ENCODE measurements at regions not wholly inside any gene's neighbourhood (a gene's known extent, or its start where the extent isn't known, plus 50 kb on each side); places are given as distances from the start of the nearest gene placed in this dataset.
A peak's percentile ranks its signal among the peaks of the same experiment; 100 is the strongest.

DNA sequence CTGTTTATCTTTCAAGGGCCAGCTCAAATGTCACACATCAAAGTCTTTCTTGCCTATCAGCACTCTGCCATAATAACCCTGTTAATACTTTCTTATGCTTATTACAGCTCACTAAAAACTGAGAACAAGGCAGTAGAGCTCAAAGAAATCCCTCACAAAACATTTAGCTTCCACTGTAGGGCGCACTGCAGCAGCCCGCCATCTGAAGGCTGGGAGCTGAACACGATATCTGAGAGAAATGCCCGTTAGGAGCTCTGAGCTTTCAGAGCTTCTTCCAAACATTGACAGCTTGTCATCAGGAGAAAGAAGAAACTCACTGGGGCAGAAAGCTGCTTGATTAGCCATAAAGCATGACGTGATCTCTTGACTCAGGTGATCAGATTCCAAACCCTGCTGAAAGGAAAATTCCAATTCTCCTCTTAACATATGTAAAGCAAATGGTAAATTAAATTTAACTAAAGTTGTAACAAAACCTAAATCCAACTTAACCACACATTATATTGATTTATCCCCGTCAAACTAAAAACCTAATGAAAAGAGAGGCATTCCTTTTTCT lies 175.7 kb downstream of the C12orf50 start:
- DNase-seq = no peak
- H3K4me1 Mint-ChIP-seq (ENCODE audit: low read depth, unreplicated experiment) = no peaks in the 10 kb centered on the region
- no peak for TF ChIP-seq CTCF (IDR thresholded peaks at IDR 0.05; ENCODE audit: unreplicated experiment)
- CTCF ChIA-PET = no interaction called here
- intact Hi-C loops (cut with micrococcal nuclease; ENCODE audit: unreplicated experiment) = no loop called here
- H3K27ac Mint-ChIP-seq (ENCODE audit: unreplicated experiment) = no peak overlapping the region
- H3K27me3 Mint-ChIP-seq (ENCODE audit: unreplicated experiment) = no peaks in the 10 kb centered on the region
- no TSS peak for BruUV-seq (replicated peaks)
- H3K4me3 Mint-ChIP-seq (ENCODE audit: low read depth, unreplicated experiment) = no peak overlapping the region
- peaks cover 2% of the 10 kb centered on the region for H3K9me3 Mint-ChIP-seq (ENCODE audit: low read depth, unreplicated experiment)
- H3K36me3 Mint-ChIP-seq (ENCODE audit: insufficient read depth, unreplicated experiment) = no peaks in the 10 kb centered on the region

DNA sequence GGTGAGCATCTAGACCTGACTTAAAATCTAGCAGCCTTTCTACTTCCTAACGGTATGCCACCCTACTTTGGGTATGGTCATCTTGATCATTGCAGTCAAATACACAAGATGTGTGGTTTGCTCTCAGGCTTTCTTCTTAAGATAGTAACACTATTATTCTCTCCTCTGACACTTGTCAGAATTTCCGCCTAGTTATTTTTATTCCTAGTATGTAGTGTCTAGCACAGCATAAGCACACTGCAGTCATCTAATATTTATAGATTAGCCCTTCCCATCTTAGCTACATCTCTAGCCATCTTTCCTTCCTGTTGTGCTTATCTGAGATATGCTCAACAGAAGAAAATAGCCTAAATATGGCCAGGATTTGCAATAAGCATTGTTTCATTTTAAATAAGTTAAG lies 180.1 kb downstream of the C12orf50 start:
- CTCF ChIA-PET = interaction anchor here (0.5 to 1.0 kb wide), 2 partner anchors 13 to 161 kb away, joined by 3 to 6 read pairs; no protein-coding TSS in a partner anchor
- Mint-ChIP-seq H3K36me3 (ENCODE audit: insufficient read depth, unreplicated experiment) (no peaks in the 10 kb centered on the region), H3K27me3 (ENCODE audit: unreplicated experiment) (no peaks in the 10 kb centered on the region), H3K4me1 (ENCODE audit: low read depth, unreplicated experiment) (peaks cover 8% of the 10 kb centered on the region), H3K4me3 (ENCODE audit: low read depth, unreplicated experiment) (no peak overlapping the region), H3K27ac (ENCODE audit: unreplicated experiment) (no peak overlapping the region), H3K9me3 (ENCODE audit: low read depth, unreplicated experiment) (peaks cover 2% of the 10 kb centered on the region)
- no peak for DNase-seq
- no peak for TF ChIP-seq CTCF (IDR thresholded peaks at IDR 0.05; ENCODE audit: unreplicated experiment)
- intact Hi-C loops (cut with micrococcal nuclease; ENCODE audit: unreplicated experiment) = loop anchor here (2.0 to 10.0 kb wide), 6 partner anchors 103 to 1894 kb away; no protein-coding TSS in a partner anchor
- no TSS peak for BruUV-seq (replicated peaks)

DNA sequence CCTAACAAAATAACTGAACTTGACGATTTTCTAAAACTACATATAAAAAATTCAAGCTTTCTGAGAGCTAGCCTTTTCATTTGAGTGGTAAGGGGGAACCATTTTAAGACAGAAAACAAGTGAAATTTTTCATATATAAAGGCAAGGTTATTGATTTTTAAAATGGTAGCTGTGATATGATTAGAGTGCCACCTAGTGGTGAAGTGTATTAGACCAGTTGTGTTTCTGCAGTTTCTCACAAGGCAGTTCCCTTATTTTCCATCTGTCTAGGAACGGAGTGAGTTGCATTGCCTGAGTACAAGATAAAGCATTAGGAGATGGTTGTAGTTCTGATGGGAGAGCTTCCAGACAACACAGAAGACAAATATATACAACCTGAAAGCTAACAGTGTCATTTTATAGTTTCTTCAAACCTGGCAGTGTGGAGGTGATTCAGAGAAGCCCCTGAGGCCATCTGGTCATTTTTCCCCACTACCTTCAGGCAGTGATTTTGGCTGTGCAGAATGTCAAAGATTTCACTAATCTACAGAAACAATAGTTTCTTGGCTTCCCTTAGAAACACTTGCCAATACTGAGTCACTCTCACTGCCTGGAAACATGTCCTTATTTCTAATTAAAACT lies 180.8 kb downstream of the C12orf50 start:
- Mint-ChIP-seq H3K27me3 (ENCODE audit: unreplicated experiment) (no peaks in the 10 kb centered on the region), H3K4me1 (ENCODE audit: low read depth, unreplicated experiment) (peaks cover 8% of the 10 kb centered on the region), H3K9me3 (ENCODE audit: low read depth, unreplicated experiment) (no peaks in the 10 kb centered on the region), H3K4me3 (ENCODE audit: low read depth, unreplicated experiment) (no peak overlapping the region), H3K36me3 (ENCODE audit: insufficient read depth, unreplicated experiment) (no peaks in the 10 kb centered on the region), H3K27ac (ENCODE audit: unreplicated experiment) (no peak overlapping the region)
- CTCF ChIA-PET = interaction anchor here (0.9 to 1.0 kb wide), 2 partner anchors 13 to 57 kb away, joined by 3 read pairs; no protein-coding TSS in a partner anchor
- intact Hi-C loops (cut with micrococcal nuclease; ENCODE audit: unreplicated experiment) = loop anchor here (1.0 to 10.0 kb wide), 9 partner anchors 104 to 1894 kb away; no protein-coding TSS in a partner anchor
- peak; percentile 83 for TF ChIP-seq CTCF (IDR thresholded peaks at IDR 0.05; ENCODE audit: unreplicated experiment)
- peak; percentile 53 for DNase-seq
- BruUV-seq (replicated peaks) = no TSS peak

DNA sequence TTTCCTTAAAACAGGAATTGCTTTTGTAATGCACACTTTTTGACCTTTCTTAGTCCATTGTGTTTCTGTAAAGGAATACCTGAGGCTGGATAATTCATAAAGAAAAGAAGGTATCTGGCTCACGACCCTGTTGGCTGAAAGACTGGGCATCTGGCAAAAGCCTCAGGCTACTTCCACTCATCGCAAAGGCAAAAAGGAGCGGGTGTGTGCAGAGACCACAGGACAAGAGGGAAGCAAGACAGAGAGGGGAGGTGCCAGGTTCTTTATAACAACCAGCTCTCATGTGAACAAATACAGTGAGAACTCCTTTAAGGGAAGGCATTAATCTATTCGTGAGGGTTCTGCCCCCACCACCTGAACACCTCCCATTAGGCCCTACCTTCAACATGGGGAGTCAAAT lies 182.1 kb downstream of the C12orf50 start:
- peaks cover 8% of the 10 kb centered on the region for H3K4me1 Mint-ChIP-seq (ENCODE audit: low read depth, unreplicated experiment)
- no peak for DNase-seq
- no peaks in the 10 kb centered on the region for H3K36me3 Mint-ChIP-seq (ENCODE audit: insufficient read depth, unreplicated experiment)
- H3K4me3 Mint-ChIP-seq (ENCODE audit: low read depth, unreplicated experiment) = no peak overlapping the region
- CTCF ChIA-PET = interaction anchor here (0.7 kb wide), 1 partner anchor 45 kb away, joined by 3 read pairs; no protein-coding TSS in a partner anchor
- intact Hi-C loops (cut with micrococcal nuclease; ENCODE audit: unreplicated experiment) = loop anchor here (5.0 to 10.0 kb wide), 5 partner anchors 105 to 1892 kb away; no protein-coding TSS in a partner anchor
- no peaks in the 10 kb centered on the region for H3K27me3 Mint-ChIP-seq (ENCODE audit: unreplicated experiment)
- peak overlapping the region; percentile 40 for H3K27ac Mint-ChIP-seq (ENCODE audit: unreplicated experiment)
- no TSS peak for BruUV-seq (replicated peaks)
- H3K9me3 Mint-ChIP-seq (ENCODE audit: low read depth, unreplicated experiment) = no peaks in the 10 kb centered on the region
- TF ChIP-seq CTCF (IDR thresholded peaks at IDR 0.05; ENCODE audit: unreplicated experiment) = no peak
